ENCODE measurements at regions not wholly inside any gene's neighbourhood (a gene's known extent, or its start where the extent isn't known, plus 50 kb on each side); places are given as distances from the start of the nearest gene placed in this dataset.
A peak's percentile ranks its signal among the peaks of the same experiment; 100 is the strongest.

DNA sequence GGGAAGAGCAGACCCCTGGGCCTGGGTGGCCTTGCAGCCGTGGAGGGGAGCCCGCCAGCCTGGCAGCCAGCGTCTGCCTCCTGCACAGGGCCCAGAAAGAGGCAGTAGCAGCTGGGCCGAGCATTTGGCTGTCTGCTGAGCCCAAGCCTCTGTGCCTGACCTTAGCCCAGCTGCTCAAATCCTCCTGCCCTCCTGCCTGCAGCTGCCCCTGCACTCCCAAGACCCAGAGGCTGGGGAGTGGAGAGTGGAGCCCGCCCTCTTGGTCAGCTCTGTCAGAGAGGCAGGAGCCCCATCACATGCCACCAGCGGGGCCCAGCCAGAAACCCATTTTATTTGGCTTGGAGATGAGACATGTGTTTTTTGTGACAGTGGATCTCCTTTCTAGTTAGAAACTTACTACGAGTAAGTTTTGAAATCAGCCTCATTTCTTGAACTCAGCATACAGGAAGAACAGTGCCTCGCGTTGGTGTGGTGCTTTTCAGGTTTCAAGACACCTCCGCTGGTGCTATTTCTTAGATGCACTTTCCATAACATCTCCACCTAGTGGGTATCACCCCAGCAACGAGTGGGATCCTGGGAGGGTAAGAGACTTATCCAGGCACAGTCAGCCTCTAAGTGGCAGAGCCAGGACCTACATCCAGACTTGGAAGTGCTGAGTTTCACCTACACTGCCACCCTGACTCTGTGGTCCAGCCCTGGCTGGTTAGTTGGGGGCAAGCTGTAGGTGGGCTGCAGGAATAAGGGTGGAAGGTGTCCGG is 477.1 kb downstream of the RPS24 start:
- DNase-seq (ENCODE audit: low read depth) = no peak

DNA sequence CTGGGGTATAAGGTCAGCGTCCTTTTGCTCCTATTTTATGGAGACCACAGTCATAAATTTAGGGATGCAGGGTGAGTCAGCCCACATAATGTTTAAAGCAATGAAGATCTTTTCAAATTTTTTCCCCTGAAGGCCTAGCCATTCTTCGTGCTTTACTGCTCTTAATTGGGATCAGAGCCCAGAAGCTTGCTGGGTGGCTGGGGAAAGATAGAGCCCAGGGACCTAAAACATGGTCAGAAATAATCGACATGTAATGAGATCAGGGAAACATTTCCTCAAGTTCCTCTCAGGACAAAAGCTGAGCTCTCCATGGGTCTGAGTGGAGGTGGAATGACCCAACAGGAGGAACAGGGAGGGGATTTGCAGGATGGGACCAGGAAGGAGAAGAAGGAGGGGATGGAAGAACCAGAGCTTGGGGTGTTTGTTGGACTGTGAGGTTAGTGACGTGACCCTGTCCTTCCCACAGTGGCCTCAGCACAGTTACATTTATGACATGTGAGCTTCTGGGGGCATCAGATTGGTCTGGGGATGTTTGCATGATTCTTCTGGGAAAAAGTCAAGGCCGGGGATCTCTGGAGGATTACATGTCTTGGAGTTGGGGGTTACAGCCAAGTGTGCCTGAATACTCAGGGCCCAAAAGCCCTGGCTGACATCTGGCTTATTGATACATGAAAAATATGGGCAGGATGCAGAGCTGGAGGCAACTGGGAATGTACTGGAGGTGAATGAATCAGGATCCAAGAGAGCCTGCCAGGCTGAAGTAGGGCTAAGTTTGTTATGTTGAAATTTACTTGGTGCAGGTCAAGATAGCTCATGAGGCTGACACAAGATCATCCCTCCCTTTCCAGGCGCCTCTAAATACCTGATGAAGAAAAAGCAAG is 477.9 kb downstream of the RPS24 start:
- DNase-seq (ENCODE audit: low read depth) = no peak

DNA sequence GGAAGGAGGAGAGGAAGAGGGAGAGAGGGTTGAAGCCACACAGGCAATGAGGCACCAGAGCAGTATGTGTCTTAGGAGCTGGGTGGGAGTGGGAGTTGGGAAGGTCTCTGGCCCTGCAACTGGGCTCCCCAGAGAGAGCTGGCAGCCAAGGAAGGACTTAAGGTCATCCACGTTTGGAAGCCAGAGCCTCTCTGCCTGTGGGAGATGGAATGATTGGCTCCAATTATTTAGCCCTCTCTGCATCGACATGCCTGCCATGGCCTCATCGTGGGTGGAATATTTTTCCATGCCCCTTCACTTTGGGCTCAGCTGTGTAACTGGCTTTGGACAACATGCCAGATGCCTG is 478.5 kb downstream of the RPS24 start:
- DNase-seq (ENCODE audit: low read depth) = no peak

GRCh38 chr10:78513330-78513729 is 479.7 kb downstream of the RPS24 start:
- no peak for DNase-seq (ENCODE audit: low read depth)

DNA sequence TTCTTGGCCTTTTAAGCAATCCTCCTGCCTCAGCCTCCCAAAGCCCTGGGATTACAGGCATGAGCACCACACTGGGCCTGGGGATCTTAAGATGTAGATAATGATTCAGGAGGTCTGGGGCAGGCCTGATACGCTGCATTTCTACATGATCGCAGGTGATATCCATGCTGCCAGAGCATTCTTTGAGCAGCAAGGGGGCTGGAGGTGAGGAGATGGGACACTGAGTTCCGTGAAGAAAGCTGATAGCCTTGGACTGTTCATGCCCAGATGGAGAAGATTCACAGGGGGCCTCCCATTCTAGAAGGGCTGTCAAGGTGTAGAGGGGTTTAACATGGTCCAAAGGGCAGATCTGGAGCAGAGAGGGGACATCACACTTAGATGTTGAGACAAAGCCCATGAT is 480.3 kb downstream of the RPS24 start:
- DNase-seq (ENCODE audit: low read depth) = no peak

DNA sequence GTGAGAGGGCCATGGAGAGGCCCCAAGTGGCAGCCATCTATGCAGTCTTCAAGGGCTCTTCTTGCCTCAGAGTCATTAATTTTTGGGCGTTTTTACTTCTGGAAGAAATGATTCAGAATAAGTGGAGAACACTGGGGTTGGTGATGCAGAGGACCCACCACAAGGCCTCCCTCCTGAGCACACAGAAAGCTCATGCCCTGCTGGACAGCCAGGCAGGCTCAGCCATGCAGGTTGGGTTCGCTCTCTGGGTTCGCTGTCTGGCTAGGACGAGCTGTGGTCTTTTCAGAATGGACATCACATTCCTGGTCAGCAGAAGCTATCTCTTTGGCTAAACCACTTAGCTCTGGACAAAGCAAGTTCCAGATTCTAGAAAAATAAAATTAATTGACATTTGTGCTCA is 480.8 kb downstream of the RPS24 start:
- no peak for DNase-seq (ENCODE audit: low read depth)

GRCh38 chr10:78515038-78515872 is 481.6 kb downstream of the RPS24 start:
- no peak for DNase-seq (ENCODE audit: low read depth)

DNA sequence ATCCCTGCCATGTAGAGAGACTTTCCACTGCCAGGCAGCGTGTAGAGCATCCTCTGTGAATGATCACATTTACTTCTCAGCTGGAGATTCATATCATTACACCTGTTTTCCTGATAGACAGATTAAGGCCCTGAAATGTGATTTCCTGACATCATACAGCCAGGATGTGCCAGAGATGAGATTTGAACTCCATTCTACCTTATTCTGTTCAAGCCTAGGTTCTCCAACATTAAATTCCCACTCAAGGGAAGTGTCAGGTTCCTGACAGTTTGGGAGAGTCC is 482.1 kb downstream of the RPS24 start:
- no peak for DNase-seq (ENCODE audit: low read depth)

DNA sequence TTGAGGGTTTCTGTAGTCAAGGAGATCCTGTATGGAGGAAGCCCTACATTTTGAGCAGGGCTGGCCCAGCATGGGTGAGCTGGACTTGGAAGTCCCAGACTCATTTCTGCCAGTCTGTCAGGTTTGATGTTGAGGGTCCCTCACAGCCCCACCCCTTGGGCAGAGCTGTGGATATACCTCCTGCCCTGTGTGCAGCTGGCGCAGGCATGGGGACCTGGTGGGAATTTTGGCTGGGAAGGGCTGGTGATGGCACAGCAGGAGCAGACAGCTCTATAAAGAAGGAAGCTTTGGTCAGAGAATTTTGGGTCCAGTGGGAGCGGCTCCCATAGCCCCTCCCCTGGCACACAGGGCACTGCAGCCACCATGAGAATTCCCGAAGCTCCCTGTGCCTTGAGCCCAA is 482.6 kb downstream of the RPS24 start:
- DNase-seq (ENCODE audit: low read depth) = no peak

GRCh38 chr10:78516756-78517155 is 483.1 kb downstream of the RPS24 start:
- DNase-seq (ENCODE audit: low read depth) = no peak

- no peak for DNase-seq (ENCODE audit: low read depth)
Measured at GRCh38 chr10:78518224-78518623, 484.6 kb downstream of the RPS24 start.

- peak; percentile 83 for DNase-seq (ENCODE audit: low read depth)
Measured at GRCh38 chr10:78520737-78521430, 487.2 kb downstream of the RPS24 start.

DNA sequence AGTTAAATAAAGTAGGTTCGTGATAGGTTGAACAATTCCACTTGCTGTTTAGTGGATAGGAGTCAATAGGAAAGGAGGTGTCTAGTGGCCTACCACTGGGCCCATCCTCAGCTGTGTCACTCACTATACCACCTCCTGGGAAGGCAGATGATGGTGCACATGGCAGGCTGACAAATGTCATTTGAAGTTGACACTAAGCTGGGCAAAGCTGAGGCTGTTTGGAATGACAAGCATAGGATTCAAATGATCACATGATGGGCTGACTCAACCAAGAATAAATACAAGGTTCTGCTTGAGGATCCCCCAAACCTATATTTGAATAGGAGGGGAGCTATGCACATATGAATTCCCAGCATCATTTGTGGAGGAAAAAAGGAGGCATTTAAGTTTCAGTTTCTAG is 489.8 kb downstream of the RPS24 start:
- no peak for DNase-seq (ENCODE audit: low read depth)

- DNase-seq (ENCODE audit: low read depth) = no peak
Measured at GRCh38 chr10:78524342-78524741, 490.7 kb downstream of the RPS24 start.

DNA sequence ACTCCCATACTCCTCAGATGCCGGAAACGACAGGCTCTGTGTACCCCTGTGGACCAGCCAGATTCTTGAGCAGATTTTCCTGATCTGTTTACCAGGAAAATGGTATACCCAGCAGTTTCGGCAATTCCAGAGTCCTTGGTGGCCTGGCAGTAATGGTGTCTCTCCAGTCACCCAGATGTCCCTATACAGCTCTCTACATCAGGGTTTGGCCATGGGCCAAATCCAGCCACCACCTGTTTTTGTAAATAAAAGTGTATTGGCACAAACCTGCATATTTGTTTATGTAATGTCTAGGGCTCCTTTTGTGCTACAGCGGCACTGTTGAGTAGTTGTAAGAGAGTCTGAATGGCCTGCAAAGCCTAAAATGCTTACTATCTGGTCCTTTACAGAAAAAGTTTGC is 491.3 kb downstream of the RPS24 start:
- DNase-seq (ENCODE audit: low read depth) = no peak

DNA sequence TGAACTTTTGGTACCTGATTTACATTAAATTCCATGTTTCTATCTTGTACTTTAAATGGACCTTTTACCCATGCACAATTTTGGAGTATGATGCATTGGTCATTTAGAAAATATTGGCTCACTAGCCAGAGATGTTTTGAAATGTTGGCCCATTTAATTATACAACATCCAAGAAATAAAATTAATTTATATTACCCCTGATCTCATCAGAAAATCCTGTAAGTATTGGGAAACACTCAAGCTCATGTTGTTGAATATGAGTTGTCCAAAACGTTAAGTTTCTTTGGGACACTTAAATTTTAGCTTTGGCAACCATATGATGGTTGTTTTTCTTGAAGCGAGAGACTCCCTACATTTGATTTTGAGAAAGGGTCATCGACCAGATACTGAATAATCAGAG is 492.7 kb downstream of the RPS24 start:
- no peak for DNase-seq (ENCODE audit: low read depth)

- DNase-seq (ENCODE audit: low read depth) = no peak
Measured at GRCh38 chr10:78527296-78527695, 493.6 kb downstream of the RPS24 start.

GRCh38 chr10:78528749-78529204 is 495.1 kb downstream of the RPS24 start:
- DNase-seq (ENCODE audit: low read depth) = no peak

- no peak for DNase-seq (ENCODE audit: low read depth)
Measured at GRCh38 chr10:78529262-78529661, 495.6 kb downstream of the RPS24 start.

DNA sequence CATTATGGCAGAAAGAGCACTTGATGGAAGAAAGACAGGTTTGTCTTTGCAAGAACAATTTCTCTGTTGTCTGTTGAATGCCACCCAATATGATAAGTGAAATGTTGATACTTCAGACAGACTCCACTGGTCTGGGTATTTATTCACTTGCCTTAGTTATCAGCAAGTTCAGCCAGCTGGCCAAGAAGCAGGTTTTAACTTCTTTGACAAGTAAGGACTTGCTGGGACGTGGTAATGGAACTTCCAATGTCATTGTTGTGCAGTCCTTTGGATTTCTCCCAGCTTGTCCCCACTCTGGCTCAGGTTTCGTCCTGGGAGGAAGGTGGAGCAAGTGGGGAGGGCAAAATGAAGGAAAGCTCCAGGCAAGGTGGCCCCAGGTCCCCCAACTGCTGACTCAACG is 497.4 kb downstream of the RPS24 start:
- no peak for DNase-seq (ENCODE audit: low read depth)

DNA sequence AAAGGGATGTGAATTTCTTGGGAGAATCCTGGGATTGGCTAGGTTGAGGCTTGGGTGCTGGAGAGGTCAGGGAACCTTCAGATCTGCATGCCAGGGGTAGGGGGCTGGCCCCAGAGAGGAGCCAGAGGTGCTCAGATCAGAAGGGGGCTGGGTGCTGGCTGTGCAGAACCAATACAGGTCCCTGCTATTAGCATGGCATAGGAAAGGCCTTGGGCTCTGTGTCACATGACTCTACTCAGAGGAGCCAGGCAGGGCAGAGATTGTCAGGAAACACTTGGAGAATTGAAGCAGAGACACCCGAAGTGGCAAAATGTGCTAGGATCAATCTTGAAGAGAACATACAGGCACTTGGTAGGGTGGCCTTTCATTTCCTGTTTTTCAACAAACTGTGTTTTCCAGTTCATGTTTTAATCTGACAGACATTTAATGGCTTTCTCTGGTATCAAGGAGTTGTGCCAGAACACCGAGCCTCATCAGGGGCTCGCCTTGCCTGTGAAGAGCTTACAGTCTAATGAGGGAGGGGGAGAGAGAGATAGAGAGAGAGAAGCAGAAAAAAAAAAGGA is 498.9 kb downstream of the RPS24 start:
- no peak for DNase-seq (ENCODE audit: low read depth)
